ENCODE measurements at regions not wholly inside any gene's neighbourhood (a gene's known extent, or its start where the extent isn't known, plus 50 kb on each side); places are given as distances from the start of the nearest gene placed in this dataset.

GRCh38 chr1:170224469-170224868 lies 78.7 kb downstream of the NTMT2 start:
- no peak for TF ChIP-seq EP300 (IDR thresholded peaks at IDR 0.05)
- TF ChIP-seq, protein P1, sequence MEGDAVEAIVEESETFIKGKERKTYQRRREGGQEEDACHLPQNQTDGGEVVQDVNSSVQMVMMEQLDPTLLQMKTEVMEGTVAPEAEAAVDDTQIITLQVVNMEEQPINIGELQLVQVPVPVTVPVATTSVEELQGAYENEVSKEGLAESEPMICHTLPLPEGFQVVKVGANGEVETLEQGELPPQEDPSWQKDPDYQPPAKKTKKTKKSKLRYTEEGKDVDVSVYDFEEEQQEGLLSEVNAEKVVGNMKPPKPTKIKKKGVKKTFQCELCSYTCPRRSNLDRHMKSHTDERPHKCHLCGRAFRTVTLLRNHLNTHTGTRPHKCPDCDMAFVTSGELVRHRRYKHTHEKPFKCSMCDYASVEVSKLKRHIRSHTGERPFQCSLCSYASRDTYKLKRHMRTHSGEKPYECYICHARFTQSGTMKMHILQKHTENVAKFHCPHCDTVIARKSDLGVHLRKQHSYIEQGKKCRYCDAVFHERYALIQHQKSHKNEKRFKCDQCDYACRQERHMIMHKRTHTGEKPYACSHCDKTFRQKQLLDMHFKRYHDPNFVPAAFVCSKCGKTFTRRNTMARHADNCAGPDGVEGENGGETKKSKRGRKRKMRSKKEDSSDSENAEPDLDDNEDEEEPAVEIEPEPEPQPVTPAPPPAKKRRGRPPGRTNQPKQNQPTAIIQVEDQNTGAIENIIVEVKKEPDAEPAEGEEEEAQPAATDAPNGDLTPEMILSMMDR (IDR thresholded peaks at IDR 0.05) = no peak
